AG04450 (cell line): ENCODE measurements at regions not wholly inside any gene's neighbourhood (a gene's known extent, or its start where the extent isn't known, plus 50 kb on each side); places are given as distances from the start of the nearest gene placed in this dataset.

Experiments used
- CTCF ChIA-PET: fragments of 300-600, 350-600 bp; formaldehyde crosslinking; extraction: SDS; loops from one replicate; lab custom pipeline; 2022; ENCODE audit warnings: antibody characterized with exemption, inconsistent platforms; lab: Charles Lee
- POLR2A ChIA-PET: fragments of 350-600 bp; formaldehyde crosslinking; extraction: SDS; loops from one replicate; lab custom pipeline; 2021; ENCODE audit warnings: antibody characterized with exemption, inconsistent platforms; lab: Yijun Ruan, JAX
- DNase-seq: peaks from one replicate; pipeline ENCODE4 v3.0.0-alpha.2; 2011; ENCODE audit warnings: low read depth, low spot score
- H3K27ac ChIP-seq: one replicate; pipeline ENCODE4 v1.5.1; 2012; ENCODE audit warnings: low read depth, low read length, control low read depth
- H3K27me3 ChIP-seq: one replicate; pipeline ENCODE4 v1.6.0; 2012; ENCODE audit warnings: low read length; ENCODE audit not compliant: control insufficient read depth, insufficient read depth
- H3K4me3 ChIP-seq: 2 replicates; pipeline ENCODE4 v1.5.1; 2011; ENCODE audit warnings: mild to moderate bottlenecking, low read depth, low read length, control low read depth
- H3K9me3 ChIP-seq: 2 replicates; pipeline ENCODE4 v1.5.1; 2012; ENCODE audit warnings: low read length; ENCODE audit not compliant: control insufficient read depth, insufficient read depth
- CTCF ChIP-seq: IDR thresholded peaks from 2 replicates; pipeline ENCODE4 v1.5.1; 2011; ENCODE audit warnings: low read depth, low read length, control low read depth, inconsistent platforms

- TF ChIP-seq CTCF, result no peak
- H3K27ac ChIP-seq, result no peak overlapping the region
- CTCF ChIA-PET, result no interaction called here
- no peak overlapping the region for H3K4me3 ChIP-seq
- DNase-seq, result no peak
- no peaks in the 10 kb centered on the region for H3K27me3 ChIP-seq
- POLR2A ChIA-PET, result no interaction called here
- no peaks in the 10 kb centered on the region for H3K9me3 ChIP-seq
Measured at GRCh38 chr12:28966046-28966780, 182.9 kb upstream of the FAR2 start.

- Histone ChIP-seq H3K9me3 (no peaks in the 10 kb centered on the region), H3K4me3 (no peak overlapping the region), H3K27ac (no peak overlapping the region), H3K27me3 (no peaks in the 10 kb centered on the region)
- TF ChIP-seq CTCF, result no peak
- CTCF ChIA-PET, result no interaction called here
- DNase-seq, result no peak
- POLR2A ChIA-PET, result no interaction called here
Measured at GRCh38 chr12:28967426-28967825, 181.7 kb upstream of the FAR2 start.

- ChIA-PET CTCF (no interaction called here), POLR2A (no interaction called here)
- peak; percentile 13 for DNase-seq
- TF ChIP-seq CTCF, result no peak
- H3K9me3 ChIP-seq, result no peaks in the 10 kb centered on the region
- H3K27ac ChIP-seq, result no peak overlapping the region
- H3K27me3 ChIP-seq, result no peaks in the 10 kb centered on the region
- no peak overlapping the region for H3K4me3 ChIP-seq
Measured at GRCh38 chr12:28973491-28973890, 175.6 kb upstream of the FAR2 start.

- ChIA-PET POLR2A (no interaction called here), CTCF (interaction anchor here (0.8 kb wide), 1 partner anchor 102 kb away, joined by 3 read pairs; no protein-coding TSS in a partner anchor)
- Histone ChIP-seq H3K27ac (no peak overlapping the region), H3K4me3 (no peak overlapping the region), H3K27me3 (no peaks in the 10 kb centered on the region), H3K9me3 (no peaks in the 10 kb centered on the region)
- no peak for DNase-seq
- TF ChIP-seq CTCF, result no peak
Measured at GRCh38 chr12:28974166-28974565, 174.9 kb upstream of the FAR2 start.

GRCh38 chr12:28974883-28975282, 174.2 kb upstream of the FAR2 start:
- TF ChIP-seq CTCF, result no peak
- Histone ChIP-seq H3K27ac (no peak overlapping the region), H3K4me3 (no peak overlapping the region), H3K27me3 (no peaks in the 10 kb centered on the region), H3K9me3 (no peaks in the 10 kb centered on the region)
- POLR2A ChIA-PET, result interaction anchor here (1.2 kb wide), 1 partner anchor 1153 kb away, joined by 3 read pairs; no protein-coding TSS in a partner anchor
- CTCF ChIA-PET, result interaction anchor here (0.8 kb wide), 1 partner anchor 103 kb away, joined by 3 read pairs; no protein-coding TSS in a partner anchor
- DNase-seq, result no peak
